ENCODE measurements at regions not wholly inside any gene's neighbourhood (a gene's known extent, or its start where the extent isn't known, plus 50 kb on each side); places are given as distances from the start of the nearest gene placed in this dataset.
"Not testable (repeated sequence)": the region's sequence is repeated elsewhere in the genome, so short reads cannot be mapped to it uniquely, and the experiment has no call there.

DNA sequence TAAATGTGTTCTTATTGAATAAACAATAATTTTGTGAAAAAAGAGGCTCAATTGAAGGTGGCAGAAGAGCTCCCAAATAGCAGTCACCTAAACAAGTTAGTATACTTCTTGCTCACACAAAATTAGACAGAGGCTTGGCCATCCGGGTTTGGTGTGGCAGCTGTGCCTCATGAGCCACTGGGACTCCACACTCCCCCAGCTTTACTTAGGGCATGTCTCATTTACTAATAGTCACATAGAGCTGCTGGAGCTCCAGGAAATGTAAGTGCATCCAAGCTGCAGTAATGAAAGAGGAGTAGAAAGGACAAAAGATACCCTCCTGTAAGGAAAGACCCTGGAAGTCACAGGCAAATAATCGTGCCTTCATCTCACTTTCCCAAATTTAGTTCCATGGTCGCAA, 188.8 kb downstream of the ANKRD36 start:
- not testable (repeated sequence) for H3K27me3 Mint-ChIP-seq; H3K9me3 ChIP-seq (ENCODE audit: control insufficient read depth in 2 of 2, low read length in 2 of 2); H3K4me3 ChIP-seq (ENCODE audit: low read depth, low read length); H3K27me3 ChIP-seq (ENCODE audit: control insufficient read depth, insufficient read depth, low read length); H3K4me1 ChIP-seq (ENCODE audit: control insufficient read depth, insufficient read depth, low read length, poor library complexity, severe bottlenecking); DNase-seq; H3K36me3 ChIP-seq (ENCODE audit: control insufficient read depth, insufficient read depth, low read length); ATAC-seq (ENCODE audit: low read depth in 2 of 2); H3K27ac Mint-ChIP-seq; H3K4me3 Mint-ChIP-seq; H3K4me1 Mint-ChIP-seq; H3K9me3 Mint-ChIP-seq; H3K36me3 Mint-ChIP-seq; H3K27ac ChIP-seq (ENCODE audit: insufficient read depth, low read length, poor library complexity, severe bottlenecking)

All from CD4-positive, CD25-positive, alpha-beta regulatory T cell (primary cell).